GM21717 (cell line): ENCODE measurements at regions not wholly inside any gene's neighbourhood (a gene's known extent, or its start where the extent isn't known, plus 50 kb on each side); places are given as distances from the start of the nearest gene placed in this dataset.
A peak's percentile ranks its signal among the peaks of the same experiment; 100 is the strongest.
"Not testable (repeated sequence)": the region's sequence is repeated elsewhere in the genome, so short reads cannot be mapped to it uniquely, and the experiment has no call there.

Source experiments
- ATAC-seq: cut with Tn5 transposase; IDR thresholded peaks from one replicate; pipeline ENCODE4 v1.9.1; 2021; ENCODE audit warnings: mild to moderate bottlenecking, moderate library complexity; ENCODE audit not compliant: unreplicated experiment

GRCh38 chr7:106452031-106452851 lies 167.5 kb upstream of the NAMPT start:
- no peak for ATAC-seq

- no peak for ATAC-seq
Observed at GRCh38 chr7:106451171-106451570, 166.4 kb upstream of the NAMPT start.

- no peak for ATAC-seq
Observed at GRCh38 chr7:106450716-106451115, 165.9 kb upstream of the NAMPT start.

GRCh38 chr7:106448992-106449859 lies 164.4 kb upstream of the NAMPT start:
- ATAC-seq = no peak

- no peak for ATAC-seq
Observed at GRCh38 chr7:106448346-106448991, 163.7 kb upstream of the NAMPT start.

- ATAC-seq = no peak
Observed at GRCh38 chr7:106447318-106447847, 162.6 kb upstream of the NAMPT start.

- not testable (repeated sequence) for ATAC-seq
Observed at GRCh38 chr7:106445366-106445765, 160.6 kb upstream of the NAMPT start.

DNA sequence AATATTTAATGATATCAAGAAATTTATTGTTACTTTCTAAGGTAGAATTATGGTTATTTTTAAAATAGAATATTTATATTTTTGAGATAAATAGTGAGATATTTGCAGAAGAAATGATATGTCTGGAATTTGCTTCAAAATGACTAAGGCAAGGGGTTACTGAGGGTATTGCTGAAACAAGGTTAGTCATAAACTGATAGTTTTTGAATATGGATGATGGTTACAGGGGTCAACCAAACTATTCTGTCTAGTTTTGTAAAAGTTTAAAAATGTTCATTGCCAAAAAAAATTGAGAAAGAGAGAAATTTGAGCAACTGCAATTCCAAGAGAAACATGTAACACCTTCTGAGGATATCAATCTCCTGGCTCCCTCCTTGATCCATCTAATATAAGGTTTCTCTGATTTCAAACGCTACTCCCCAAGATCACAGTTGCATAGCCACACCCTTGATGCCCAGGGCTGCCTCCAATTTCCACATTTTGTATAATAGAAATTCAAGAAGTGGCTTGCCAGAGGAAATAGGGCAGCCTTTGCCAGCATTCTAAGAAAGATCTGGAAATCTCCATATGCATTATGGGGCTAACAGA lies 159.4 kb upstream of the NAMPT start:
- no peak for ATAC-seq

GRCh38 chr7:106443156-106443555 lies 158.4 kb upstream of the NAMPT start:
- ATAC-seq = no peak

DNA sequence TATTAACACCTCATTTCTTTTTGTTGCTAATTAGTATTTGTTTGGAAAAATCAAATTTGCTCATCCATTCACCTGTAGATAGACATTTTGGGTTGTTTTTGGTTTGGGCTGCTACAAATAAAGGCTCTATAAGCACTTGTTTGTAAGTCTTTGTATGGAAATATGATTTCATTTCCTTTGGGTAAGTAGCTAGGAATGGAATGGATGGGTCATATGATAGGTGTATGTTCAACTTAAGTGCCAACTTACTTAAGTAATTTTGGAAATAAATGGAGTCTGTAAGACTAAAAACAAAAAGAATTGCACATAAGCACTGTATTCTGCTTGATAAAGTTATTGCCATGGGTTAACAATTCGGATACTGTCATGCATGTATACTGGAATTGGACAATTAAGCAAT lies 157.7 kb upstream of the NAMPT start:
- ATAC-seq = no peak

DNA sequence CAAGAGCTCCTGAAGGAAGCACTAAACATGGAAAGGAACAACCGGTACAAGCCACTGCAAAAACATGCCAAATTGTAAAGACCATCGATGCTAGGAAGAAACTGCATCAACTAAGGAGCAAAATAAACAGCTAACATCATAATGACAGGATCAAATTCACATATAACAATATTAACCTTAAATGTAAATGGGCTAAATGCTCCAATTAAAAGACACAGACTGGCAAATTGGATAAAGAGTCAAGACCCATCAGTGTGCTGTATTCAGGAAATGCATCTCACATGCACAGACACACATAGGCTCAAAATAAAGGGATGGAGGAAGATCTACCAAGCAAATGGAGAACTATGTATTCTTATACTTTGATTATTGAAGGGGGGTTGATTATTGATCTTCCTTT lies 156.6 kb upstream of the NAMPT start:
- not testable (repeated sequence) for ATAC-seq

- not testable (repeated sequence) for ATAC-seq
Observed at GRCh38 chr7:106436933-106437332, 152.2 kb upstream of the NAMPT start.

DNA sequence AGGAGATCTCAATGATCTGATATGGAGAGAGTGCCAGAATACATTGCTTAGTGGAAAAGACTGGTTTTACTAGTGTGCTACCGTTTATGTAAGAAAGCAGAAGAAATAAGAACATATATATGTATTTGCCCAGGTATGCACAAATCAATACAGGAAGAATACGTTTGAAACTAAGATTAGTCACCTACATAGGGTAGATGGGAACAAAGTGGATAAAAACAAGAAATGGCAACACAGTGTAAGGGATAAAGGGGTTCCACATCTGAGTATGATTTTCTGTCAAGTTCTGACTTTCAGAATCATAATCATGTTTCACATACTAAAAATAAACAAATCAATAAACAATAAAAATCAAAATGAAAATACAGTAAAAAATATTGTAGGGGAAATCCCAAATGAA lies 148.6 kb upstream of the NAMPT start:
- no peak for ATAC-seq

DNA sequence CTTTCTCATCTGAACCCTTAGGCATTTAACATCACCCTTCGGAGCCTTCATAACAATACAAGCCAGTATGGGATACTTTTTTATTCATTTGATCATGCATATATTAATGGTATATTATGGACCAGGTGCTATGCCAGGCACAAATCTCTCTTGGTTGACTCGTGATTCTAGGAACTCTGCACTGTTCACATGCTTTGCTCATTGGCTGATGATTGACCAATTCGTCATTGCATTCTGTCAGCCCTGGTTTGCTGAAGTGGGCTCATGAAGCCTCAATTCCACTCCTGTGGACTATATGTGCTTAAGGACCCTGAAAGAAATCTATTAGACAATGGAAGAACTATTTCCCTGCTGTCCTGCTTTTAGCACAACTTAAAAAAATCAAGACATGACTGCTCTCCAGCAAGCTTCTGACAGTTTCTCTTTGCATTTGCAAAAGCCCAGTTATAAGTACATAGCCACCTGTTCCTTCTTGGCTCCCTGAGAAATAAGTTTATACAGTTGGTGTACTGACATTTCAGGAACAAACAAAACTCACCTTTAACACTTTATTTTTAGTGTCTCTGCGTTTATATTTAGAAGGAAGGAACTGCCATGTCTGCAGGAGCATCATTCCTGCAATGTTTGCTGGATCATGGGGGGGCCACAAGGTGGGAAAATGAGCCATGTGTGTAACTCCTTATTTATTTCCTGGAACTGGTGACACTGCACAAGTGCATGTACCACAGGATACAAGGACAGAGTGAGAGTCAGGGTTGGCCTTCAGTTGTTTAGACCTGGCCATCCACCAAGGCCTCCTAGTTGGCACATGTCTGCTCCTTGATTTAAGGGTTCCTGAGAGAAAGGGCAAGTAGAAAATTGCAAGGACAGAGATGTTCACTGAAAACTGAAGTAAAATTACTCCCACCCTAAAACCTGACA lies 146.0 kb upstream of the NAMPT start:
- no peak for ATAC-seq

GRCh38 chr7:106430103-106430502 lies 145.3 kb upstream of the NAMPT start:
- no peak for ATAC-seq

- no peak for ATAC-seq
Observed at GRCh38 chr7:106426803-106427202, 142.0 kb upstream of the NAMPT start.

GRCh38 chr7:106425017-106425719 lies 140.4 kb upstream of the NAMPT start:
- ATAC-seq = peak; percentile 88

DNA sequence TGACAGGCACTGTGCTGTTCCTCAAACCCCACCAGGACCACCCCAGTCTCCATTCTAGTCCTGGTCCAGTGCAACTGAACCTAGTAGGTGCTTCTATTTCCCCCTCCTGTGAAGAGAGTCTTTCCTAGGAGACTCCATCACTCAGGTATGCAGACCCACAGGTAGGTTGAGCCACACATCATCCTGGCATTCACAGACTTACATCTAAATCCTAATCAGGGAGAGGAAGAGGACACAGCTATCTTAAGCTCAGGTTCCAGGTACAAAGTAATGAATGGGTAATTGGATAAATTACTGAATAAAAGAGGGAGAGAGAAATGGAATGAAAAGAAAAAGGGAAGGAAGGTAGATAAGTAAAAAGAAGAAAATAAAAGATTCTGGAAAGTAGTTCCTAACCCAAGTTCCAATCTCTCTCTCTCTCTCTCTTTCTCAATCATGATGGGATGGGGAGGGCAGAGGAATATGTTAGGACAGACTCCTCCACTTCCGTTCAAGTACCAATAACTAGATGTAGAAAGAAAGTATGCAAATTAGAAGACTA lies 139.8 kb upstream of the NAMPT start:
- no peak for ATAC-seq
